ENCODE measurements at regions not wholly inside any gene's neighbourhood (a gene's known extent, or its start where the extent isn't known, plus 50 kb on each side); places are given as distances from the start of the nearest gene placed in this dataset.

GRCh38 chr3:170714562-170715535, 129.0 kb upstream of the SLC7A14 start:
- H3K27ac Mint-ChIP-seq: no peak overlapping the region
- Histone ChIP-seq H3K36me3 (replicated peaks in 1 of 2; ENCODE audit: control extremely low read depth in 1 of 2, control insufficient read depth in 1 of 2, extremely low read depth in 1 of 2, insufficient read depth in 2 of 2, low read length in 1 of 2) (no peaks in the 10 kb centered on the region), H3K4me2 (replicated peaks; ENCODE audit: low read depth, low read length, poor library complexity, severe bottlenecking) (no peak overlapping the region), H3K27ac (ENCODE audit: low read length in 2 of 2) (no peak overlapping the region), H3K9me3 (ENCODE audit: control extremely low read depth in 1 of 3, control insufficient read depth in 2 of 3, insufficient read depth in 1 of 3, low read length in 2 of 3) (peaks cover 0 to 7% (median 3%) of the 10 kb centered on the region in 3 donors), H3K79me2 (ENCODE audit: control insufficient read depth, insufficient read depth, low read length) (no peaks in the 10 kb centered on the region), H2AFZ (ENCODE audit: insufficient read depth, low read depth, low read length, poor library complexity, severe bottlenecking) (no peak overlapping the region), H3K4me3 (ENCODE audit: control extremely low read depth in 1 of 5, extremely low read depth in 1 of 5, insufficient read depth in 1 of 5, low read depth in 2 of 5, low read length in 4 of 5) (no peak overlapping the region), H4K20me1 (ENCODE audit: control insufficient read depth, insufficient read depth, low read length, poor library complexity, severe bottlenecking) (no peaks in the 10 kb centered on the region), H3K9ac (ENCODE audit: low read length) (no peak overlapping the region), H3K4me1 (ENCODE audit: control insufficient read depth in 2 of 2, insufficient read depth in 2 of 2, low read length in 2 of 2) (no peaks in the 10 kb centered on the region), H3K27me3 (replicated peaks in 1 of 4; ENCODE audit: control extremely low read depth in 1 of 4, control insufficient read depth in 3 of 4, insufficient read depth in 4 of 4, low read length in 3 of 4) (peaks cover 0 to 9% (median 3%) of the 10 kb centered on the region in 4 experiments)
- peaks cover 52% of the 10 kb centered on the region for H3K27me3 Mint-ChIP-seq
- ATAC-seq (ENCODE audit: low read depth) (no peak), DNase-seq (no peak)
- no peaks in the 10 kb centered on the region for H3K4me1 Mint-ChIP-seq
- ChIA-PET POLR2A (no interaction called here), CTCF (no interaction called here)
- no peak overlapping the region for H3K4me3 Mint-ChIP-seq
- H3K9me3 Mint-ChIP-seq (ENCODE audit: insufficient read depth): peaks cover 3% of the 10 kb centered on the region
- intact Hi-C loops (cut with micrococcal nuclease): no loop called here
- WGBS (ENCODE audit: insufficient coverage): 83% methylated on average over 1 of the region's 3 CpGs
- no peak for TF ChIP-seq CTCF (IDR thresholded peaks at IDR 0.05)
- no peak for TF ChIP-seq EZH2 (IDR thresholded peaks at IDR 0.05; ENCODE audit: borderline replicate concordance, insufficient read depth, low read depth, low read length, poor library complexity, severe bottlenecking)

GRCh38 chr3:170714122-170714521, 128.2 kb upstream of the SLC7A14 start:
- ATAC-seq (ENCODE audit: low read depth) (no peak), DNase-seq (no peak)
- Histone ChIP-seq H3K36me3 (replicated peaks in 1 of 2; ENCODE audit: control extremely low read depth in 1 of 2, control insufficient read depth in 1 of 2, extremely low read depth in 1 of 2, insufficient read depth in 2 of 2, low read length in 1 of 2) (no peaks in the 10 kb centered on the region), H3K4me1 (ENCODE audit: control insufficient read depth in 2 of 2, insufficient read depth in 2 of 2, low read length in 2 of 2) (no peaks in the 10 kb centered on the region), H3K79me2 (ENCODE audit: control insufficient read depth, insufficient read depth, low read length) (no peaks in the 10 kb centered on the region), H4K20me1 (ENCODE audit: control insufficient read depth, insufficient read depth, low read length, poor library complexity, severe bottlenecking) (no peaks in the 10 kb centered on the region), H3K27me3 (replicated peaks in 1 of 4; ENCODE audit: control extremely low read depth in 1 of 4, control insufficient read depth in 3 of 4, insufficient read depth in 4 of 4, low read length in 3 of 4) (peaks cover 0 to 9% (median 5%) of the 10 kb centered on the region in 4 experiments), H3K4me2 (replicated peaks; ENCODE audit: low read depth, low read length, poor library complexity, severe bottlenecking) (no peak overlapping the region), H2AFZ (ENCODE audit: insufficient read depth, low read depth, low read length, poor library complexity, severe bottlenecking) (no peak overlapping the region), H3K4me3 (ENCODE audit: control extremely low read depth in 1 of 5, extremely low read depth in 1 of 5, insufficient read depth in 1 of 5, low read depth in 2 of 5, low read length in 4 of 5) (no peak overlapping the region), H3K9me3 (ENCODE audit: control extremely low read depth in 1 of 3, control insufficient read depth in 2 of 3, insufficient read depth in 1 of 3, low read length in 2 of 3) (peaks cover 0 to 8% (median 3%) of the 10 kb centered on the region in 3 donors), H3K9ac (ENCODE audit: low read length) (no peak overlapping the region), H3K27ac (ENCODE audit: low read length in 2 of 2) (no peak overlapping the region)
- TF ChIP-seq CTCF (IDR thresholded peaks at IDR 0.05): no peak
- TF ChIP-seq EZH2 (IDR thresholded peaks at IDR 0.05; ENCODE audit: borderline replicate concordance, insufficient read depth, low read depth, low read length, poor library complexity, severe bottlenecking): no peak
- ChIA-PET POLR2A (no interaction called here), CTCF (no interaction called here)
- intact Hi-C loops (cut with micrococcal nuclease): no loop called here
- no CpG with 5 or more reads among the region's 3 CpGs for WGBS (ENCODE audit: insufficient coverage)
- peaks cover 48% of the 10 kb centered on the region for H3K27me3 Mint-ChIP-seq
- H3K9me3 Mint-ChIP-seq (ENCODE audit: insufficient read depth): peaks cover 6% of the 10 kb centered on the region
- H3K4me3 Mint-ChIP-seq: no peak overlapping the region
- no peaks in the 10 kb centered on the region for H3K4me1 Mint-ChIP-seq
- no peak overlapping the region for H3K27ac Mint-ChIP-seq
